PC-9 (cell line): ENCODE measurements at regions not wholly inside any gene's neighbourhood (a gene's known extent, or its start where the extent isn't known, plus 50 kb on each side); places are given as distances from the start of the nearest gene placed in this dataset.

Experiments used
- EZH2 ChIP-seq: fragments of 200-600 bp; sonication (generic); IDR thresholded peaks from 2 replicates; pipeline ENCODE4 v1.8.0; 2017; ENCODE audit warnings: antibody characterized with exemption, low read depth
- TF ChIP-seq, protein P1 (sequence below): fragments of 200-600 bp; sonication (generic); conservative IDR thresholded peaks from 2 replicates; pipeline ENCODE4 v1.6.1; 2017; ENCODE audit warnings: mixed run types, antibody characterized with exemption, mild to moderate bottlenecking, moderate library complexity

DNA sequence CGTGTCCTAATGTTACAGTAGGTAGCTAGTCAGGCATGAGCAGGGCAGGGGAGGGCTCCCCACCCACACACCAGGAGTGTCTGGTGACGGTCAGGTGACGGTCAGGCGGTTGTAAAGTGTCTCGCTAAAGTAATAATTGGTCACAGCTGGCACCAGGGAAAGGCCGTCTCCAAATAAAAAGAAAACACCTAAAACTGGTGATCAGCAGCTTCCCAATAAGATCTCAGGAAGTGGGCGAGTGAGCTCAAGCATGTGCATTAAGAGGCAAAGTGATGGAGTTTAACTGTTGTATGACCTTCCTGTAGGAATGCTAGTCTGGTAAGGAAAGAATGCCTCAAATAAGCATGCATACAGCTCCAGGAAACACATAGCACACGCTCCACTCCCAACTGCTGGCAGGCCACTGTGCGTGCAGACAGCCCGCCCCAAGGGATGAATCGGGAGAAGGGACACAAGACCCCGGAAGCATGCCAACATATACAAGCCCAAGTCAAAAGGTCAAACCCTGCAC lies 177.1 kb downstream of the RNF144A start:
- TF ChIP-seq, protein P1, sequence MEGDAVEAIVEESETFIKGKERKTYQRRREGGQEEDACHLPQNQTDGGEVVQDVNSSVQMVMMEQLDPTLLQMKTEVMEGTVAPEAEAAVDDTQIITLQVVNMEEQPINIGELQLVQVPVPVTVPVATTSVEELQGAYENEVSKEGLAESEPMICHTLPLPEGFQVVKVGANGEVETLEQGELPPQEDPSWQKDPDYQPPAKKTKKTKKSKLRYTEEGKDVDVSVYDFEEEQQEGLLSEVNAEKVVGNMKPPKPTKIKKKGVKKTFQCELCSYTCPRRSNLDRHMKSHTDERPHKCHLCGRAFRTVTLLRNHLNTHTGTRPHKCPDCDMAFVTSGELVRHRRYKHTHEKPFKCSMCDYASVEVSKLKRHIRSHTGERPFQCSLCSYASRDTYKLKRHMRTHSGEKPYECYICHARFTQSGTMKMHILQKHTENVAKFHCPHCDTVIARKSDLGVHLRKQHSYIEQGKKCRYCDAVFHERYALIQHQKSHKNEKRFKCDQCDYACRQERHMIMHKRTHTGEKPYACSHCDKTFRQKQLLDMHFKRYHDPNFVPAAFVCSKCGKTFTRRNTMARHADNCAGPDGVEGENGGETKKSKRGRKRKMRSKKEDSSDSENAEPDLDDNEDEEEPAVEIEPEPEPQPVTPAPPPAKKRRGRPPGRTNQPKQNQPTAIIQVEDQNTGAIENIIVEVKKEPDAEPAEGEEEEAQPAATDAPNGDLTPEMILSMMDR, result no peak
- no peak for TF ChIP-seq EZH2
